ENCODE measurements at regions not wholly inside any gene's neighbourhood (a gene's known extent, or its start where the extent isn't known, plus 50 kb on each side); places are given as distances from the start of the nearest gene placed in this dataset.

GRCh38 chr12:92021666-92022035, 124.0 kb downstream of the BTG1 start:
- Histone ChIP-seq H3K9me3 (ENCODE audit: control insufficient read depth, insufficient read depth, low read length) (no peaks in the 10 kb centered on the region), H3K4me3 (ENCODE audit: low read length) (no peak overlapping the region), H3K36me3 (ENCODE audit: control insufficient read depth, insufficient read depth, low read length) (no peaks in the 10 kb centered on the region), H3K4me1 (ENCODE audit: control insufficient read depth, insufficient read depth, low read length) (no peaks in the 10 kb centered on the region), H3K27ac (ENCODE audit: low read length) (no peak overlapping the region), H3K27me3 (ENCODE audit: control insufficient read depth, insufficient read depth, low read length) (no peaks in the 10 kb centered on the region)
- DNase-seq (ENCODE audit: low read depth, low spot score) = peak; percentile 25
- no CpG with 5 or more reads among the region's 1 CpG for WGBS (ENCODE audit: insufficient coverage, insufficient read length)

GRCh38 chr12:92020983-92021665, 124.5 kb downstream of the BTG1 start:
- Histone ChIP-seq H3K4me3 (ENCODE audit: low read length) (no peak overlapping the region), H3K27me3 (ENCODE audit: control insufficient read depth, insufficient read depth, low read length) (no peaks in the 10 kb centered on the region), H3K4me1 (ENCODE audit: control insufficient read depth, insufficient read depth, low read length) (no peaks in the 10 kb centered on the region), H3K36me3 (ENCODE audit: control insufficient read depth, insufficient read depth, low read length) (no peaks in the 10 kb centered on the region), H3K9me3 (ENCODE audit: control insufficient read depth, insufficient read depth, low read length) (no peaks in the 10 kb centered on the region), H3K27ac (ENCODE audit: low read length) (no peak overlapping the region)
- no CpG with 5 or more reads among the region's 6 CpGs for WGBS (ENCODE audit: insufficient coverage, insufficient read length)
- no peak for DNase-seq (ENCODE audit: low read depth, low spot score)

GRCh38 chr12:92019491-92020277, 126.0 kb downstream of the BTG1 start:
- no CpG with 5 or more reads among the region's 3 CpGs for WGBS (ENCODE audit: insufficient coverage, insufficient read length)
- H3K4me1 ChIP-seq (ENCODE audit: control insufficient read depth, insufficient read depth, low read length) = no peaks in the 10 kb centered on the region
- no peak overlapping the region for H3K27ac ChIP-seq (ENCODE audit: low read length)
- DNase-seq (ENCODE audit: low read depth, low spot score) = no peak
- H3K27me3 ChIP-seq (ENCODE audit: control insufficient read depth, insufficient read depth, low read length) = no peaks in the 10 kb centered on the region
- no peak overlapping the region for H3K4me3 ChIP-seq (ENCODE audit: low read length)
- no peaks in the 10 kb centered on the region for H3K9me3 ChIP-seq (ENCODE audit: control insufficient read depth, insufficient read depth, low read length)
- H3K36me3 ChIP-seq (ENCODE audit: control insufficient read depth, insufficient read depth, low read length) = no peaks in the 10 kb centered on the region

GRCh38 chr12:92012691-92013090, 133.0 kb downstream of the BTG1 start:
- DNase-seq (ENCODE audit: low read depth, low spot score) = no peak
- Histone ChIP-seq H3K4me1 (ENCODE audit: control insufficient read depth, insufficient read depth, low read length) (no peaks in the 10 kb centered on the region), H3K27me3 (ENCODE audit: control insufficient read depth, insufficient read depth, low read length) (no peaks in the 10 kb centered on the region), H3K27ac (ENCODE audit: low read length) (no peak overlapping the region), H3K4me3 (ENCODE audit: low read length) (no peak overlapping the region), H3K36me3 (ENCODE audit: control insufficient read depth, insufficient read depth, low read length) (no peaks in the 10 kb centered on the region), H3K9me3 (ENCODE audit: control insufficient read depth, insufficient read depth, low read length) (no peaks in the 10 kb centered on the region)
- WGBS (ENCODE audit: insufficient coverage, insufficient read length) = no CpG with 5 or more reads among the region's 1 CpG

GRCh38 chr12:92010853-92011701, 134.6 kb downstream of the BTG1 start:
- no peak overlapping the region for H3K27ac ChIP-seq (ENCODE audit: low read length)
- H3K4me1 ChIP-seq (ENCODE audit: control insufficient read depth, insufficient read depth, low read length) = no peaks in the 10 kb centered on the region
- WGBS (ENCODE audit: insufficient coverage, insufficient read length) = no CpG with 5 or more reads among the region's 10 CpGs
- no peak for DNase-seq (ENCODE audit: low read depth, low spot score)
- no peaks in the 10 kb centered on the region for H3K9me3 ChIP-seq (ENCODE audit: control insufficient read depth, insufficient read depth, low read length)
- no peaks in the 10 kb centered on the region for H3K27me3 ChIP-seq (ENCODE audit: control insufficient read depth, insufficient read depth, low read length)
- H3K36me3 ChIP-seq (ENCODE audit: control insufficient read depth, insufficient read depth, low read length) = no peaks in the 10 kb centered on the region
- H3K4me3 ChIP-seq (ENCODE audit: low read length) = no peak overlapping the region

GRCh38 chr12:92010368-92010767, 135.3 kb downstream of the BTG1 start:
- H3K36me3 ChIP-seq (ENCODE audit: control insufficient read depth, insufficient read depth, low read length) = no peaks in the 10 kb centered on the region
- no peaks in the 10 kb centered on the region for H3K27me3 ChIP-seq (ENCODE audit: control insufficient read depth, insufficient read depth, low read length)
- no peak overlapping the region for H3K27ac ChIP-seq (ENCODE audit: low read length)
- no peak for DNase-seq (ENCODE audit: low read depth, low spot score)
- no peaks in the 10 kb centered on the region for H3K4me1 ChIP-seq (ENCODE audit: control insufficient read depth, insufficient read depth, low read length)
- H3K4me3 ChIP-seq (ENCODE audit: low read length) = no peak overlapping the region
- no peaks in the 10 kb centered on the region for H3K9me3 ChIP-seq (ENCODE audit: control insufficient read depth, insufficient read depth, low read length)
- WGBS (ENCODE audit: insufficient coverage, insufficient read length) = no CpG with 5 or more reads among the region's 2 CpGs

GRCh38 chr12:92008345-92008744, 137.3 kb downstream of the BTG1 start:
- H3K27ac ChIP-seq (ENCODE audit: low read length) = no peak overlapping the region
- no peak overlapping the region for H3K4me3 ChIP-seq (ENCODE audit: low read length)
- no peak for DNase-seq (ENCODE audit: low read depth, low spot score)
- H3K4me1 ChIP-seq (ENCODE audit: control insufficient read depth, insufficient read depth, low read length) = no peaks in the 10 kb centered on the region
- no peaks in the 10 kb centered on the region for H3K27me3 ChIP-seq (ENCODE audit: control insufficient read depth, insufficient read depth, low read length)
- WGBS (ENCODE audit: insufficient coverage, insufficient read length) = no CpG with 5 or more reads among the region's 5 CpGs
- no peaks in the 10 kb centered on the region for H3K9me3 ChIP-seq (ENCODE audit: control insufficient read depth, insufficient read depth, low read length)
- H3K36me3 ChIP-seq (ENCODE audit: control insufficient read depth, insufficient read depth, low read length) = no peaks in the 10 kb centered on the region

GRCh38 chr12:92007787-92008186, 137.9 kb downstream of the BTG1 start:
- no peak overlapping the region for H3K4me3 ChIP-seq (ENCODE audit: low read length)
- H3K36me3 ChIP-seq (ENCODE audit: control insufficient read depth, insufficient read depth, low read length) = no peaks in the 10 kb centered on the region
- no peak for DNase-seq (ENCODE audit: low read depth, low spot score)
- no peaks in the 10 kb centered on the region for H3K4me1 ChIP-seq (ENCODE audit: control insufficient read depth, insufficient read depth, low read length)
- no peaks in the 10 kb centered on the region for H3K27me3 ChIP-seq (ENCODE audit: control insufficient read depth, insufficient read depth, low read length)
- no CpG with 5 or more reads among the region's 9 CpGs for WGBS (ENCODE audit: insufficient coverage, insufficient read length)
- no peaks in the 10 kb centered on the region for H3K9me3 ChIP-seq (ENCODE audit: control insufficient read depth, insufficient read depth, low read length)
- no peak overlapping the region for H3K27ac ChIP-seq (ENCODE audit: low read length)

GRCh38 chr12:92003701-92004100, 141.9 kb downstream of the BTG1 start:
- H3K27me3 ChIP-seq (ENCODE audit: control insufficient read depth, insufficient read depth, low read length) = no peaks in the 10 kb centered on the region
- WGBS (ENCODE audit: insufficient coverage, insufficient read length) = no CpG with 5 or more reads among the region's 3 CpGs
- no peaks in the 10 kb centered on the region for H3K36me3 ChIP-seq (ENCODE audit: control insufficient read depth, insufficient read depth, low read length)
- no peak overlapping the region for H3K27ac ChIP-seq (ENCODE audit: low read length)
- H3K9me3 ChIP-seq (ENCODE audit: control insufficient read depth, insufficient read depth, low read length) = no peaks in the 10 kb centered on the region
- DNase-seq (ENCODE audit: low read depth, low spot score) = no peak
- no peak overlapping the region for H3K4me3 ChIP-seq (ENCODE audit: low read length)
- H3K4me1 ChIP-seq (ENCODE audit: control insufficient read depth, insufficient read depth, low read length) = no peaks in the 10 kb centered on the region

GRCh38 chr12:92002673-92003382, 142.8 kb downstream of the BTG1 start:
- Histone ChIP-seq H3K4me1 (ENCODE audit: control insufficient read depth, insufficient read depth, low read length) (no peaks in the 10 kb centered on the region), H3K27ac (ENCODE audit: low read length) (no peak overlapping the region), H3K36me3 (ENCODE audit: control insufficient read depth, insufficient read depth, low read length) (no peaks in the 10 kb centered on the region), H3K9me3 (ENCODE audit: control insufficient read depth, insufficient read depth, low read length) (no peaks in the 10 kb centered on the region), H3K4me3 (ENCODE audit: low read length) (no peak overlapping the region), H3K27me3 (ENCODE audit: control insufficient read depth, insufficient read depth, low read length) (no peaks in the 10 kb centered on the region)
- DNase-seq (ENCODE audit: low read depth, low spot score) = no peak
- WGBS (ENCODE audit: insufficient coverage, insufficient read length) = no CpG with 5 or more reads among the region's 5 CpGs
